ENCODE measurements at regions not wholly inside any gene's neighbourhood (a gene's known extent, or its start where the extent isn't known, plus 50 kb on each side); places are given as distances from the start of the nearest gene placed in this dataset.

- no peak for DNase-seq (ENCODE audit: low spot score)
These were observed 183.1 kb upstream of the MC4R start for GRCh38 chr18:60555625-60556024.

GRCh38 chr18:60556326-60556725, 183.8 kb upstream of the MC4R start:
- DNase-seq (ENCODE audit: low spot score) = no peak

GRCh38 chr18:60560071-60560470, 187.5 kb upstream of the MC4R start:
- DNase-seq (ENCODE audit: low spot score) = no peak

GRCh38 chr18:60563082-60563481, 190.5 kb upstream of the MC4R start:
- no peak for DNase-seq (ENCODE audit: low spot score)

DNA sequence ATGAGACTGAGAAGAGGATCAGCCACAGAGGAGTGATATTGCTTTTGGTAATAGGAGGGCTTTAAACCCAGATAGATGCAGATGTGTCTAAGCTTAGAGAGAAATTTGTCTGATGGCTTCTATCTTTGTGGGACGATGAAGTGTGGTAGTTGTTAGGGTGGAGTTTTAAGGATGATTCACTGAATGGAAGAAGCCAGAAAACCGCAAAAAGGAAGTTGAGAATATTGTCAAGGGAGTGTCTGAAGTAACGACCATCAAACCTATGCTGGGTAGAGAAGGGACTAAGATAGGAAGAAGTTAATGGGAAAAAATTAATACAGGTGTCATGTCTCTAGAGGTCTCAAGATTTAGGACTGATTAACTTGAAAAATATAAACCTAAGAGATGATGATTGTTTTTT, 195.6 kb upstream of the MC4R start:
- no peak for DNase-seq (ENCODE audit: low spot score)

DNA sequence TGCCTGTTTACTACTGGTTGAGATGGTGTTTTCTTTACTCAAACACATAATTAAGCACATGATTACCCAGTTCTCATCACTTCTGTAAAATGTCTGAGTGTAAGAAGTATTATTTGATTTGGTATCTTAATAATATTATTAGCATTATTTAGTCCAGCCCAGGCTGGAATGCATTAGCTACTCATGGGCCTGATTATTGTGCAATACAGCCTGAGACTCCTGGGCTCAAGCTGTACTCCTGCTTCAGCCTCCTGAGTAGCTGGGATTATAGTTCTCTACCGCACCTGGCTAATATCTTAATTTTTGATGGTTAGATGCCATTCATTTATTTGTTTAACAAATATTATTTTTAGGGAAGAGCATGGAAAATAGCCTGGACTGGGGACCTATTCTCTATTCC, 197.6 kb upstream of the MC4R start:
- no peak for DNase-seq (ENCODE audit: low spot score)

DNA sequence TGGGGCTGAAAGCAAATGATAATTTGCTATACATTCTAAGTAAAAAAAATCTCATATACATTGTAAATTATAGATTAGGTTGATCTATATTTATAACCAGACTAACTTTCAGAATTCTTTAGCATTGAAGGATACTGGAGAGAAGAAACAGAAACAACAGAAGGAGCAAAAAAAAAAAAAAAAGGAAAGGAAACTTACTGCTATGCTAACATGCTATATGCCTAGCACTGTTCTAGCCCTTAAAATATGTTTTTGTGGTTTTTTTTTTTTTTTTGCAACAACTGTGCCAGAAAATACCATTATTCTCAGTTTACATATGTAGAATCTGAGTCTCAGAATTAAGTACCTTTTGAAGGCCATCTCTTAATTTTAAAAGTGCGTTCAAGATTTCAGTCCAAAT, 204.9 kb upstream of the MC4R start:
- DNase-seq (ENCODE audit: low spot score) = no peak

GRCh38 chr18:60585670-60586069, 213.1 kb upstream of the MC4R start:
- no peak for DNase-seq (ENCODE audit: low spot score)

GRCh38 chr18:60593249-60593648, 220.7 kb upstream of the MC4R start:
- no peak for DNase-seq (ENCODE audit: low spot score)

DNA sequence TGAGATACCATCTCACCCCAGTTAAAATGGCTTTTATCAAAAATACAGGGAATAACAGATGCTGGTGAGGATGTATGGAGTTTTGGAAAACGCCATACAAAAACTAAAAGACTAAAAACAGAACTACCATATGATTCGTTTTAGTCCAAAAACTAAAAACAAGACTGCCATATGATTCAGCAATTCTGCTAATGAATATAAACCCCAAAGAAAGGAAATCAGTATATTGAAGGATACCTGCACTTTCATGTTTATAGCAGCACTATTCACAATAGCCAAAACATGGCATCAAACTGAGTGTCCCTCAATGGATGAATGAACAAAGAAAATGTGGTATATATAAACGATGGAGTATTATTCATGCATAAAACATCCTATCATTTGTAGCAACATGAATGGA, 224.4 kb upstream of the MC4R start:
- no peak for DNase-seq (ENCODE audit: low spot score)

GRCh38 chr18:60599267-60599666, 226.7 kb upstream of the MC4R start:
- no peak for DNase-seq (ENCODE audit: low spot score)

- DNase-seq (ENCODE audit: low spot score) = no peak
These were observed 227.4 kb upstream of the MC4R start for GRCh38 chr18:60599995-60600394.

- no peak for DNase-seq (ENCODE audit: low spot score)
These were observed 228.7 kb upstream of the MC4R start for GRCh38 chr18:60601249-60601648.

DNA sequence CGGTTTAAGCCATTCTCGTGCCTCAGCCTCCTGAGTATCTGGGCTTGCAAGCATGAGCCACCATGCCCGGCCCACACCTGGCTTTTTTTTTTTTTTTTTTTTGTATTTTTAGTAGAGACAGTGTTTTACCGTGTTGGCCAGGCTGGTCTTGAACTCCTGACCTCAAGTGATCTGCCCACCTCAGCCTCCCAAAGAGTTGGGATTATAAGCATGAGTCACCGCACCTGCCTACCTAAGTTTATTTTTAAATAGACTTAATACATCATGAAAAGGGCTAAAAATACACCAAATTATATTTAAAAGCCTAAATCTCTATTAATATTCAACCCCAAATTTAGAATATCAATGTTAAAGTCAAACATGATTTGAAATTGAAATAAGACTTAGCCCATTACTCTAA, 250.8 kb upstream of the MC4R start:
- no peak for DNase-seq (ENCODE audit: low spot score)

GRCh38 chr18:60624207-60624606, 251.6 kb upstream of the MC4R start:
- no peak for DNase-seq (ENCODE audit: low spot score)

DNA sequence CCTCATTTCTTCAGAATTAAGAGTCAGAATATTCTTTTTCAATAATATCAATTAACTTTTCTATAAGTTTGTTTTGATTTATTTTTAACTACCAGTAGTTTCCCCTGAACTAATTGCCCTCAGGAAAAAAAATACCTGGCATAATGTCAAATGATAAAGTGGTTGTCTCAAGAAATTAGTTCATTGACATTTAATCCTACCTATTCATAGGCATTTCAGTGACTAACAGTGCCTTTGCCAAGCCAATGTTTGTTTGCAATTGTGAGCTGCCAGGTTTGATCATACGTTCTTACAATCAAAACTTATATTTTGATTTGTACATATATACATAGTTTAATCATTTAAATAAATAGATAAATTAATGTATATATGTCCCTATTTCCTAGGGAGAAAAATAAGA, 267.3 kb upstream of the MC4R start:
- no peak for DNase-seq (ENCODE audit: low spot score)

DNA sequence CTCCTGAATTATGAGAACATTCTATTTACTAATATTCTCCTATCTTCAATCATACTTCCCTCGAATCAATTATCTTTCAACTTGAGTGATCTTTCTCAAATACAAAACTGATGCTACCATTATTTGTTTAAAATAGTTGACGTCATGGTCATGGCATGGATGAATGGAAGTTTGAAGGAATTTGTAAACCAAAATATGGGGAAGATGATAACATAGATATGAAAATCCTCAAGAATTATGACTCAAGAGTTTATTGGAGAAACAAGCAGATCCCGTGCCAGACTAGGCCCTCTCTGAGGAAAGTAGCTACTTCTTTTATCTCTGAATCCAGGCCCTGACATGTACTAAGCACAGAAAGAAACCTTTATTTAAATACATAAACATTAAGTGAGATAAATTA, 270.4 kb upstream of the MC4R start:
- DNase-seq (ENCODE audit: low spot score) = no peak

- DNase-seq (ENCODE audit: low spot score) = no peak
These were observed 274.1 kb upstream of the MC4R start for GRCh38 chr18:60646725-60647124.

- no peak for DNase-seq (ENCODE audit: low spot score)
These were observed 276.5 kb upstream of the MC4R start for GRCh38 chr18:60649107-60649506.

- DNase-seq (ENCODE audit: low spot score) = no peak
These were observed 277.4 kb upstream of the MC4R start for GRCh38 chr18:60649842-60650536.

DNA sequence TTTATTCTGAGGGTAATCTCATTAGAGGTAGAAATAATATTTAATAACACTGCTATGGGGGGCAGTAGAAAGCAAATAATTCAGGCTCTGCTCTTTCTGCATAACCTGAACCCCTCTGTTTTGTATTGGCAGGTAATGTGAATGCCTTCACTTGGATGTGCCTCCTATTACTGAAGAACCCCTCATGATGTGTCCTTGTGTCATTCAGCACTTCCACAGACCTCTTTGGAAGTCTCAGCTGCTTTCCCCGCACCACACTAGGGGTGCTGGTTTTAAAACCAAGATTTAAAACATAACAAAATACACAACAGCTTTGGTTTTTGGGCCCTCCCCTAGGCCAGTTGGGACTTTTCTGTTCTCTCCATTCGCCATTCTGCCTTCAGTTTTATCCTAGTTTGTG, 281.7 kb upstream of the MC4R start:
- no peak for DNase-seq (ENCODE audit: low spot score)

DNA sequence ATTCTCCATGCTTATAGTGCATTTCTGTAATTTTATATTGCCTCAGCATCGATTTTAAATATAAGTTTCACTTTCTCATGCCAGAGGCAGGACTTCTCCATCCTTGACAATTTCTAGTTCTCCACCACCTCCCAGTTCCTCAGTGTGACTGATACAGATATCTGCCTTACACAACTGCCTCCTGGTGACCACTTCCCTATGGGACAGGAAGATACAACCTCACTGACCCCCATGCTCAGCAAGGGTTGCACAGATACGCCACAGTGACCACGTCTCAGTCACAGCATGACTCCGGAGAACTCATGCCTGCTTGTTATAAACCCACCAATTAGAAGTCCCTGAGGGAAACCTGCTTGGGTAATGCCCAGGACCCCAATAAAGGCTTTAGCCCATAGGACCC, 284.0 kb upstream of the MC4R start:
- DNase-seq (ENCODE audit: low spot score) = no peak

DNA sequence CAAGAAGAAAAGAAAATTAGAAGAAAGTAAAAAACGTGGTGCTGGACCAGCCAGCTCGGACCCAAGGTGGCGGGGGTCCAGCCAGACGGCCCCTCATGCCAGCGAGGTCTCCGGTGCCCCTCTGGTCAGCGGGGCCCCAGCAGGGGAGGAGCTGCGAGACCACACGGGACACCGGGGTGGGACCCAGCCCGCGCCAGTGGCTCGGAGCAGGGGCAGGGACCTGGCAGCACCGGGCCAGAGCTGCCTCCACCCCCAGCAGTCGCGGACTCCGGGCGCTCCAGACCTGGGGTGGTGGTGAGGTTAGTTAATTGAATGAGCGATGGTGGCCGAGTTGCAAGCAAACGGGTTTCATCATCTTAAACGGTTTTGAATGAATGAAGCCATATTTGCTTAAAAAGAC, 289.9 kb upstream of the MC4R start:
- DNase-seq (ENCODE audit: low spot score) = no peak

DNA sequence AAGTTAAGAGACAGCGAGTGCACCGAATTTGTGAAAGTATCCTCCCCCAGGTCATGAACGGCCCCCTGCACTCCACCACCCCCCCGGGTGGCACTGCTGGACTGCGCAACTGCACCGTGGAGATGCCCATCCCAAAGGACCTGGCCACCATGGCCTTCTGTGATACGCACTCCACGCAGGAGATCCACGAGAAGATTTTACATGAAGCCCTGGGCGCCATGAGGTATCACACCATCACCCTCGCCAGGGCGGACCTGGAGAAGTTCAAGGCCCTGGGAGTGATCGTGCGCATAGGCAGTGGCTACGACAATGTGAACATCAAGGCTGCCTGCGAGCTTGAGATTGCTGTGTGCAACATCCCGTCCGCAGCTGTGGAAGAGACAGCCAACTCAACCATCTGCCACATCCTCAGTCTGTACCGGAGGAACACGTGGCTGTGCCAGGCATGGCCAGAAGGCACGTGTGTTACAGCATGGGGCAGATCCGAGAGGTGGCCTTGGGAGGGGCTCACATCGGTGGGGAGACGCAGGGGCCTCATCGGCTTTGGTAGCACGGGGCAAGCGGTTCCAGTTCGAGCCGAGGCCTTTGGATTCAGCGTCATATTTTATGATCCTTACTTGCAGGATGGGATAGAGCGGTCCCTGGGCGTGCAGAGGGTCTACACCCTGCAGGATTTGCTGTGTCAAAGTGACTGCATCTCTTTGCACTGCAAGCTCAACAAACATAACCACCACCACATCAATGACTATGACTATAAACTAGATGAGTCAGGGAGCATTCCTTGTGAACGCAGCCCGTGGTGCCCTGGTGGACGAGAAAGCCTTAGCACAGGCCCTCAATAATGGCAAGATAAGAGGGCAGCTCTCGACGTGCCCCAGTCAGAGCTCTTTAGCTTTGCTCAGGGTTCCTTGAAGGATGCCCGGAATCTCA, 290.8 kb upstream of the MC4R start:
- no peak for DNase-seq (ENCODE audit: low spot score)
